ENCODE measurements at regions not wholly inside any gene's neighbourhood (a gene's known extent, or its start where the extent isn't known, plus 50 kb on each side); places are given as distances from the start of the nearest gene placed in this dataset.

GRCh38 chr13:29674532-29674931 is 79.0 kb upstream of the SLC7A1 start:
- TF ChIP-seq CTCF (IDR thresholded peaks at IDR 0.05; ENCODE audit: poor library complexity) = no peak
- Histone ChIP-seq H3K9me2 (replicated peaks; ENCODE audit: insufficient read depth) (no peaks in the 10 kb centered on the region), H3K4me3 (no peak overlapping the region), H3K27ac (no peak overlapping the region), H3K79me2 (no peaks in the 10 kb centered on the region), H3K9me3 (ENCODE audit: low read depth) (no peaks in the 10 kb centered on the region), H4K20me1 (ENCODE audit: insufficient read depth, poor library complexity, severe bottlenecking) (no peaks in the 10 kb centered on the region), H3K4me2 (no peak overlapping the region), H3K36me3 (replicated peaks; ENCODE audit: insufficient read depth, low read depth) (no peaks in the 10 kb centered on the region), H3K27me3 (no peaks in the 10 kb centered on the region), H2AFZ (no peak overlapping the region), H3K4me1 (ENCODE audit: insufficient read depth) (no peaks in the 10 kb centered on the region)
- 76% methylated on average over 3 of the region's 3 CpGs for WGBS (ENCODE audit: low lambda C conversion rate, missing lambda C conversion rate)
- DNase-seq (ENCODE audit: low spot score) = no peak

- TF ChIP-seq EZH2 (IDR thresholded peaks at IDR 0.05; ENCODE audit: borderline replicate concordance) = no peak
- TF ChIP-seq CTCF (IDR thresholded peaks at IDR 0.05; ENCODE audit: poor library complexity) = no peak
- no peak for TF ChIP-seq EZH2phosphoT487 (IDR thresholded peaks at IDR 0.05; ENCODE audit: low read depth, severe bottlenecking, unreplicated experiment)
- Histone ChIP-seq H3K27ac (no peak overlapping the region), H3K79me2 (no peaks in the 10 kb centered on the region), H3K27me3 (no peaks in the 10 kb centered on the region), H3K4me1 (ENCODE audit: insufficient read depth) (no peaks in the 10 kb centered on the region), H3K9me2 (replicated peaks; ENCODE audit: insufficient read depth) (no peaks in the 10 kb centered on the region), H3K9me3 (ENCODE audit: low read depth) (no peaks in the 10 kb centered on the region), H4K20me1 (ENCODE audit: insufficient read depth, poor library complexity, severe bottlenecking) (no peaks in the 10 kb centered on the region), H3K4me3 (no peak overlapping the region), H3K4me2 (no peak overlapping the region), H2AFZ (no peak overlapping the region), H3K36me3 (replicated peaks; ENCODE audit: insufficient read depth, low read depth) (no peaks in the 10 kb centered on the region)
- no peak for DNase-seq (ENCODE audit: low spot score)
- 77% methylated on average over 1 of the region's 1 CpG for WGBS (ENCODE audit: low lambda C conversion rate, missing lambda C conversion rate)
These were observed 69.1 kb upstream of the SLC7A1 start for GRCh38 chr13:29664591-29664990.

GRCh38 chr13:29654843-29655547 is 59.5 kb upstream of the SLC7A1 start:
- Histone ChIP-seq H3K36me3 (replicated peaks; ENCODE audit: insufficient read depth, low read depth) (no peaks in the 10 kb centered on the region), H3K4me3 (no peak overlapping the region), H3K4me1 (ENCODE audit: insufficient read depth) (no peaks in the 10 kb centered on the region), H3K27ac (no peak overlapping the region), H3K9me3 (ENCODE audit: low read depth) (no peaks in the 10 kb centered on the region), H4K20me1 (ENCODE audit: insufficient read depth, poor library complexity, severe bottlenecking) (no peaks in the 10 kb centered on the region), H3K4me2 (no peak overlapping the region), H2AFZ (no peak overlapping the region), H3K27me3 (no peaks in the 10 kb centered on the region), H3K9me2 (replicated peaks; ENCODE audit: insufficient read depth) (no peaks in the 10 kb centered on the region), H3K79me2 (no peaks in the 10 kb centered on the region)
- TF ChIP-seq EZH2phosphoT487 (IDR thresholded peaks at IDR 0.05; ENCODE audit: low read depth, severe bottlenecking, unreplicated experiment) = no peak
- TF ChIP-seq CTCF (IDR thresholded peaks at IDR 0.05; ENCODE audit: poor library complexity) = no peak
- TF ChIP-seq EZH2 (IDR thresholded peaks at IDR 0.05; ENCODE audit: borderline replicate concordance) = no peak
- 90% methylated on average over 3 of the region's 3 CpGs for WGBS (ENCODE audit: low lambda C conversion rate, missing lambda C conversion rate)
- DNase-seq (ENCODE audit: low spot score) = no peak

GRCh38 chr13:29654384-29654783 is 58.9 kb upstream of the SLC7A1 start:
- H3K79me2 ChIP-seq = no peaks in the 10 kb centered on the region
- no peak overlapping the region for H3K4me3 ChIP-seq
- 95% methylated on average over 6 of the region's 6 CpGs for WGBS (ENCODE audit: low lambda C conversion rate, missing lambda C conversion rate)
- no peak overlapping the region for H3K27ac ChIP-seq
- H3K36me3 ChIP-seq (replicated peaks; ENCODE audit: insufficient read depth, low read depth) = no peaks in the 10 kb centered on the region
- H4K20me1 ChIP-seq (ENCODE audit: insufficient read depth, poor library complexity, severe bottlenecking) = no peaks in the 10 kb centered on the region
- H3K4me2 ChIP-seq = no peak overlapping the region
- TF ChIP-seq EZH2phosphoT487 (IDR thresholded peaks at IDR 0.05; ENCODE audit: low read depth, severe bottlenecking, unreplicated experiment) = no peak
- TF ChIP-seq CTCF (IDR thresholded peaks at IDR 0.05; ENCODE audit: poor library complexity) = no peak
- no peak for TF ChIP-seq EZH2 (IDR thresholded peaks at IDR 0.05; ENCODE audit: borderline replicate concordance)
- no peaks in the 10 kb centered on the region for H3K9me2 ChIP-seq (replicated peaks; ENCODE audit: insufficient read depth)
- H3K27me3 ChIP-seq = no peaks in the 10 kb centered on the region
- no peak for DNase-seq (ENCODE audit: low spot score)
- no peak overlapping the region for H2AFZ ChIP-seq
- H3K4me1 ChIP-seq (ENCODE audit: insufficient read depth) = no peaks in the 10 kb centered on the region
- no peaks in the 10 kb centered on the region for H3K9me3 ChIP-seq (ENCODE audit: low read depth)

All from hepatocyte (in vitro differentiated cells).